Keratinocyte (primary cell): ENCODE measurements at regions not wholly inside any gene's neighbourhood (a gene's known extent, or its start where the extent isn't known, plus 50 kb on each side); places are given as distances from the start of the nearest gene placed in this dataset.

Source experiments
- DNase-seq: peaks from one replicate; pipeline ENCODE4 v3.0.0-alpha.2; 2011; ENCODE audit warnings: low read depth, missing footprints, low spot score
- FAIRE-seq: peaks from 2 replicates; lab custom pipeline; 2011; peaks lifted over from hg19 to GRCh38; lab: Jason Lieb, UNC
- H2AFZ ChIP-seq: 2 replicates; pipeline ENCODE4 v1.6.0; 2012; ENCODE audit warnings: low read length, control low read depth, inconsistent platforms; ENCODE audit not compliant: control insufficient read depth
- H3K27ac ChIP-seq: 2 replicates; pipeline ENCODE4 v1.5.1; 2011; ENCODE audit warnings: low read length; ENCODE audit not compliant: control insufficient read depth, insufficient read depth
- H3K27me3 ChIP-seq: 3 replicates; pipeline ENCODE4 v1.6.0; 2011; ENCODE audit warnings: low read length; ENCODE audit not compliant: control insufficient read depth, insufficient read depth; ENCODE audit errors: extremely low read depth
- H3K36me3 ChIP-seq, 2 experiments: 2 replicates in 1 of 2; 3 replicates in 1 of 2; pipeline ENCODE4 v1.5.1; 2011; ENCODE audit warnings: low read length in 2 of 2, mild to moderate bottlenecking in 1 of 2; ENCODE audit not compliant: control insufficient read depth in 2 of 2, insufficient read depth in 2 of 2; ENCODE audit errors: extremely low read depth in 1 of 2
- H3K4me1 ChIP-seq: 3 replicates; pipeline ENCODE4 v1.5.1; 2011; ENCODE audit warnings: low read length; ENCODE audit not compliant: control insufficient read depth, insufficient read depth; ENCODE audit errors: extremely low read depth
- H3K4me2 ChIP-seq: 3 replicates; pipeline ENCODE4 v1.6.0; 2011; ENCODE audit warnings: low read depth, low read length; ENCODE audit not compliant: control insufficient read depth, insufficient read depth; ENCODE audit errors: extremely low read depth
- H3K4me3 ChIP-seq, 3 experiments: fragments of 200-600 bp in 1 of 3; sonication (generic) in 1 of 3; 2 replicates in 2 of 3; 3 replicates in 1 of 3; pipeline ENCODE4 v1.5.1; 2011 to 2016; ENCODE audit warnings: low read length in 3 of 3, mild to moderate bottlenecking in 3 of 3, control low read depth in 2 of 3, inconsistent platforms in 1 of 3, low read depth in 1 of 3, mixed read lengths in 1 of 3, mixed run types in 1 of 3, moderate library complexity in 1 of 3; ENCODE audit not compliant: control insufficient read depth in 2 of 3, insufficient read depth in 2 of 3; ENCODE audit errors: extremely low read depth in 1 of 3
- H3K79me2 ChIP-seq: 2 replicates; pipeline ENCODE4 v1.6.0; 2012; ENCODE audit warnings: low read length; ENCODE audit not compliant: control insufficient read depth, insufficient read depth
- H3K9ac ChIP-seq: 3 replicates; pipeline ENCODE4 v1.6.0; 2011; ENCODE audit warnings: low read length; ENCODE audit not compliant: control insufficient read depth, insufficient read depth; ENCODE audit errors: extremely low read depth
- H3K9me1 ChIP-seq: 3 replicates; pipeline ENCODE4 v1.6.0; 2011; ENCODE audit warnings: low read length; ENCODE audit not compliant: control insufficient read depth, insufficient read depth; ENCODE audit errors: extremely low read depth
- H3K9me3 ChIP-seq: 2 replicates; pipeline ENCODE4 v1.5.1; 2012; ENCODE audit warnings: low read depth, low read length; ENCODE audit not compliant: control insufficient read depth
- H4K20me1 ChIP-seq: 3 replicates; pipeline ENCODE4 v1.6.0; 2011; ENCODE audit warnings: low read length; ENCODE audit not compliant: control insufficient read depth, insufficient read depth; ENCODE audit errors: extremely low read depth
- CTCF ChIP-seq, 3 experiments: IDR thresholded peaks in 1 of 3; conservative IDR thresholded peaks in 1 of 3; optimal IDR thresholded peaks in 1 of 3; 2 replicates in 2 of 3; 3 replicates in 1 of 3; pipeline versions ENCODE3 to v1.5.1; 2011; ENCODE audit warnings: low read length in 3 of 3, mild to moderate bottlenecking in 3 of 3, moderate library complexity in 2 of 3, control low read depth in 1 of 3, inconsistent platforms in 1 of 3; ENCODE audit not compliant: insufficient read depth in 2 of 3; ENCODE audit errors: extremely low read depth in 1 of 3
- EZH2 ChIP-seq: IDR thresholded peaks from one replicate; pipeline ENCODE4 v1.6.1; 2012; ENCODE audit warnings: inconsistent platforms, mild to moderate bottlenecking, low read length, moderate library complexity
- dilution Hi-C: fragments of 300-500 bp; cut with MboI; formaldehyde crosslinking; loops from one replicate; pipeline ENCODE4 v1.7.0; 2020; ENCODE audit warnings: low sequenced_read_pairs; ENCODE audit not compliant: extremely low pct_ligation_motif_present

- no peak for DNase-seq
- Histone ChIP-seq H3K9me1 (no peaks in the 10 kb centered on the region), H3K27me3 (no peaks in the 10 kb centered on the region), H3K79me2 (no peaks in the 10 kb centered on the region), H3K36me3 (no peaks in the 10 kb centered on the region), H3K4me3 (no peak overlapping the region), H3K27ac (no peak overlapping the region), H3K9ac (no peak overlapping the region), H3K9me3 (no peaks in the 10 kb centered on the region), H4K20me1 (no peaks in the 10 kb centered on the region), H3K4me1 (no peaks in the 10 kb centered on the region), H2AFZ (no peak overlapping the region), H3K4me2 (no peak overlapping the region)
- no peak for FAIRE-seq
- TF ChIP-seq EZH2 (no peak), CTCF (optimal IDR thresholded peaks at IDR 0.05 in 1 of 3, IDR thresholded peaks at IDR 0.05 in 1 of 3, conservative IDR thresholded peaks at IDR 0.05 in 1 of 3; ENCODE audit: extremely low read depth in 1 of 3, insufficient read depth in 2 of 3, low read length in 3 of 3) (no peak)
- dilution Hi-C loops, result no loop called here
Measured at GRCh38 chr11:30089921-30090320, 73.1 kb upstream of the KCNA4 start.

GRCh38 chr11:30091246-30091645 lies 74.4 kb upstream of the KCNA4 start:
- dilution Hi-C loops, result no loop called here
- no peaks in the 10 kb centered on the region for H3K36me3 ChIP-seq
- no peak for FAIRE-seq

More at GRCh38 chr11:30091246-30091645, 74.4 kb upstream of the KCNA4 start:
- no peak overlapping the region for H3K9ac ChIP-seq
- no peak overlapping the region for H2AFZ ChIP-seq
- H3K4me1 ChIP-seq, result no peaks in the 10 kb centered on the region
- H3K9me3 ChIP-seq, result no peaks in the 10 kb centered on the region
- no peaks in the 10 kb centered on the region for H3K79me2 ChIP-seq
- H3K4me3 ChIP-seq, result no peak overlapping the region
- no peak overlapping the region for H3K27ac ChIP-seq
- no peaks in the 10 kb centered on the region for H4K20me1 ChIP-seq
- H3K9me1 ChIP-seq, result no peaks in the 10 kb centered on the region
- TF ChIP-seq EZH2, result no peak
- no peak for TF ChIP-seq CTCF (optimal IDR thresholded peaks at IDR 0.05 in 1 of 3, IDR thresholded peaks at IDR 0.05 in 1 of 3, conservative IDR thresholded peaks at IDR 0.05 in 1 of 3; ENCODE audit: extremely low read depth in 1 of 3, insufficient read depth in 2 of 3, low read length in 3 of 3)
- H3K27me3 ChIP-seq, result no peaks in the 10 kb centered on the region
- H3K4me2 ChIP-seq, result no peak overlapping the region
- no peak for DNase-seq
